ENCODE measurements at regions not wholly inside any gene's neighbourhood (a gene's known extent, or its start where the extent isn't known, plus 50 kb on each side); places are given as distances from the start of the nearest gene placed in this dataset.

- no peaks in the 10 kb centered on the region for H3K27me3 ChIP-seq (ENCODE audit: control insufficient read depth, insufficient read depth, low read length)
- peak overlapping the region; percentile 24 for H3K9ac ChIP-seq (ENCODE audit: low read length)
Measured at GRCh38 chr7:131105294-131105798, 222.3 kb upstream of the MKLN1 start.

GRCh38 chr7:131105799-131106680 is 221.6 kb upstream of the MKLN1 start:
- peaks cover 2% of the 10 kb centered on the region for H3K36me3 ChIP-seq (ENCODE audit: control insufficient read depth, insufficient read depth, low read length)
- peak overlapping the region; percentile 99 for H3K4me3 ChIP-seq (ENCODE audit: low read length)
- H3K4me1 ChIP-seq (ENCODE audit: control insufficient read depth, insufficient read depth, low read length), result peaks cover 27% of the 10 kb centered on the region
- peak overlapping the region; percentile 98 for H3K27ac ChIP-seq (ENCODE audit: low read depth, low read length)
- peak overlapping the region; percentile 85 for H3K9ac ChIP-seq (ENCODE audit: low read length)
- no peaks in the 10 kb centered on the region for H3K27me3 ChIP-seq (ENCODE audit: control insufficient read depth, insufficient read depth, low read length)

More at GRCh38 chr7:131105294-131105798, 222.3 kb upstream of the MKLN1 start:
- Histone ChIP-seq H3K27ac (ENCODE audit: low read depth, low read length) (peak overlapping the region; percentile 72), H3K4me1 (ENCODE audit: control insufficient read depth, insufficient read depth, low read length) (peaks cover 24% of the 10 kb centered on the region), H3K36me3 (ENCODE audit: control insufficient read depth, insufficient read depth, low read length) (peaks cover 2% of the 10 kb centered on the region), H3K4me3 (ENCODE audit: low read length) (peak overlapping the region; percentile 56)

- Histone ChIP-seq H3K27ac (ENCODE audit: low read depth, low read length) (peak overlapping the region; percentile 98), H3K9ac (ENCODE audit: low read length) (peak overlapping the region; percentile 99), H3K36me3 (ENCODE audit: control insufficient read depth, insufficient read depth, low read length) (peaks cover 2% of the 10 kb centered on the region), H3K4me3 (ENCODE audit: low read length) (peak overlapping the region; percentile 99), H3K27me3 (ENCODE audit: control insufficient read depth, insufficient read depth, low read length) (no peaks in the 10 kb centered on the region), H3K4me1 (ENCODE audit: control insufficient read depth, insufficient read depth, low read length) (peaks cover 27% of the 10 kb centered on the region)
Measured at GRCh38 chr7:131106681-131107336, 220.9 kb upstream of the MKLN1 start.

- H3K27ac ChIP-seq (ENCODE audit: low read depth, low read length), result peak overlapping the region; percentile 98
Measured at GRCh38 chr7:131107337-131108211, 220.1 kb upstream of the MKLN1 start.

GRCh38 chr7:131108212-131108940 is 219.3 kb upstream of the MKLN1 start:
- H3K27me3 ChIP-seq (ENCODE audit: control insufficient read depth, insufficient read depth, low read length), result no peaks in the 10 kb centered on the region
- peak overlapping the region; percentile 98 for H3K27ac ChIP-seq (ENCODE audit: low read depth, low read length)
- peaks cover 27% of the 10 kb centered on the region for H3K4me1 ChIP-seq (ENCODE audit: control insufficient read depth, insufficient read depth, low read length)
- peaks cover 2% of the 10 kb centered on the region for H3K36me3 ChIP-seq (ENCODE audit: control insufficient read depth, insufficient read depth, low read length)
- H3K9ac ChIP-seq (ENCODE audit: low read length), result peak overlapping the region; percentile 99
- H3K4me3 ChIP-seq (ENCODE audit: low read length), result peak overlapping the region; percentile 99

More at GRCh38 chr7:131107337-131108211, 220.1 kb upstream of the MKLN1 start:
- peaks cover 27% of the 10 kb centered on the region for H3K4me1 ChIP-seq (ENCODE audit: control insufficient read depth, insufficient read depth, low read length)
- H3K27me3 ChIP-seq (ENCODE audit: control insufficient read depth, insufficient read depth, low read length), result no peaks in the 10 kb centered on the region
- peak overlapping the region; percentile 99 for H3K9ac ChIP-seq (ENCODE audit: low read length)
- peak overlapping the region; percentile 99 for H3K4me3 ChIP-seq (ENCODE audit: low read length)
- H3K36me3 ChIP-seq (ENCODE audit: control insufficient read depth, insufficient read depth, low read length), result peaks cover 2% of the 10 kb centered on the region

- H3K9ac ChIP-seq (ENCODE audit: low read length), result peak overlapping the region; percentile 66
- H3K27ac ChIP-seq (ENCODE audit: low read depth, low read length), result peak overlapping the region; percentile 98
- no peaks in the 10 kb centered on the region for H3K27me3 ChIP-seq (ENCODE audit: control insufficient read depth, insufficient read depth, low read length)
- peaks cover 26% of the 10 kb centered on the region for H3K4me1 ChIP-seq (ENCODE audit: control insufficient read depth, insufficient read depth, low read length)
- peaks cover 2% of the 10 kb centered on the region for H3K36me3 ChIP-seq (ENCODE audit: control insufficient read depth, insufficient read depth, low read length)
- peak overlapping the region; percentile 99 for H3K4me3 ChIP-seq (ENCODE audit: low read length)
Measured at GRCh38 chr7:131109011-131109758, 218.5 kb upstream of the MKLN1 start.

DNA sequence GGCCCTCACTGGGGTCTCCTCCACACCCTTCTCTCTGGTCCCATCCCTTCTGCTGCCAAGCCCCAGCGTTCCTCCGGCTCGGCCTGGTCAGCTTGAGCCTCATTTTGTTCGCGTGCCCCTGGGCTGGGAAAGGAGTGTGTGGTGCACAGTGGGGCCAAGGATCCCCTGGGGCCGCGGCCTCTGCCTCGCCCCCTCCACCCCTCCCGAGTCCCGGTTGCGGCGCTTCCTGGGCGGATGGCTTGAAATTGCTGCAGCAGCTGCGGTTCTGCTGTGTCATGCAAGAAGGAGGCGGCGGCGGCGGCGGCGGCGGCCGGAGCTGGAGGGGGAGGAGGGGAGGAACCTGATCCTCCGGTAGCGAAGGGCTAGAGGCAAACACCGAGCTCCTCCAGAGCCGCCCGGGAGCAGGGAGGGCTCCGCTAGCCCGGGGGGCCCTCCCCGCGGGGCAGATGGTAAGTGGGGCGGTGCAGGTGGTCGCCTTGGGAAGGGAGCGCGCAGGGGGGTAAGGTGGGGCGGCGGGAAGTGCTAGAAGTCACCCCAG is 217.8 kb upstream of the MKLN1 start:
- H3K27me3 ChIP-seq (ENCODE audit: control insufficient read depth, insufficient read depth, low read length), result no peaks in the 10 kb centered on the region
- peak overlapping the region; percentile 98 for H3K27ac ChIP-seq (ENCODE audit: low read depth, low read length)
- H3K4me3 ChIP-seq (ENCODE audit: low read length), result peak overlapping the region; percentile 83
- peaks cover 22% of the 10 kb centered on the region for H3K4me1 ChIP-seq (ENCODE audit: control insufficient read depth, insufficient read depth, low read length)
- H3K36me3 ChIP-seq (ENCODE audit: control insufficient read depth, insufficient read depth, low read length), result peaks cover 2% of the 10 kb centered on the region
- H3K9ac ChIP-seq (ENCODE audit: low read length), result peak overlapping the region; percentile 66

GRCh38 chr7:131110297-131111080 is 217.2 kb upstream of the MKLN1 start:
- H3K27ac ChIP-seq (ENCODE audit: low read depth, low read length), result peak overlapping the region; percentile 98
- H3K9ac ChIP-seq (ENCODE audit: low read length), result peak overlapping the region; percentile 16
- H3K4me1 ChIP-seq (ENCODE audit: control insufficient read depth, insufficient read depth, low read length), result peaks cover 15% of the 10 kb centered on the region
- no peaks in the 10 kb centered on the region for H3K27me3 ChIP-seq (ENCODE audit: control insufficient read depth, insufficient read depth, low read length)
- peaks cover 2% of the 10 kb centered on the region for H3K36me3 ChIP-seq (ENCODE audit: control insufficient read depth, insufficient read depth, low read length)
- peak overlapping the region; percentile 83 for H3K4me3 ChIP-seq (ENCODE audit: low read length)

DNA sequence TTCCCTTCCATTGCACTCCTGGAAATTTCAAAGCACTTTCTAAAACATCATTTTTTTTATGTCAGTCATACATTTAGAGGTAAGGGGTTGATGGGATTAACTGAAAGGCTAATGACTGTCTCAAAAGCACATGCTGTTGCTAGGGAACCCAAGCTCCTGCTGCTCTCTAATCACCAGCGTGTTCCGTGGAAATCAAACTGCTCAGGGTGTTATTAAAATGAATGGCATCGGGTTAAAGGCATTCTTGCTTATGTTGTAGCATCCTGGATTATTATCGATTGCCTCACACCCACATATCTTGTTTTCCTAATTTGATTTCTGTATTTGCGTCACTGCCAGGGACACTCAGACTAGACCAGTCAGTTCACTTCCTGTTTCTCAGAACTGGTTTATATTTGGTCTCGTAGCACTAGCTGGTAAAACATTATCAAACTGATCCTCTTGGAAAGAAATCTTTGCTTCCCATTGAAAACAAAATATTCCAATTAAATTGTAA is 216.5 kb upstream of the MKLN1 start:
- peak overlapping the region; percentile 10 for H3K27ac ChIP-seq (ENCODE audit: low read depth, low read length)
- H3K9ac ChIP-seq (ENCODE audit: low read length), result no peak overlapping the region
- H3K4me3 ChIP-seq (ENCODE audit: low read length), result peak overlapping the region; percentile 28
- H3K4me1 ChIP-seq (ENCODE audit: control insufficient read depth, insufficient read depth, low read length), result peaks cover 15% of the 10 kb centered on the region
- H3K36me3 ChIP-seq (ENCODE audit: control insufficient read depth, insufficient read depth, low read length), result peaks cover 2% of the 10 kb centered on the region
- H3K27me3 ChIP-seq (ENCODE audit: control insufficient read depth, insufficient read depth, low read length), result no peaks in the 10 kb centered on the region

GRCh38 chr7:131111792-131112191 is 215.9 kb upstream of the MKLN1 start:
- Histone ChIP-seq H3K36me3 (ENCODE audit: control insufficient read depth, insufficient read depth, low read length) (peaks cover 2% of the 10 kb centered on the region), H3K4me3 (ENCODE audit: low read length) (no peak overlapping the region), H3K27me3 (ENCODE audit: control insufficient read depth, insufficient read depth, low read length) (no peaks in the 10 kb centered on the region), H3K4me1 (ENCODE audit: control insufficient read depth, insufficient read depth, low read length) (peaks cover 15% of the 10 kb centered on the region), H3K9ac (ENCODE audit: low read length) (no peak overlapping the region), H3K27ac (ENCODE audit: low read depth, low read length) (no peak overlapping the region)
